ENCODE measurements at regions not wholly inside any gene's neighbourhood (a gene's known extent, or its start where the extent isn't known, plus 50 kb on each side); places are given as distances from the start of the nearest gene placed in this dataset.
"Not testable (repeated sequence)": the region's sequence is repeated elsewhere in the genome, so short reads cannot be mapped to it uniquely, and the experiment has no call there.

DNA sequence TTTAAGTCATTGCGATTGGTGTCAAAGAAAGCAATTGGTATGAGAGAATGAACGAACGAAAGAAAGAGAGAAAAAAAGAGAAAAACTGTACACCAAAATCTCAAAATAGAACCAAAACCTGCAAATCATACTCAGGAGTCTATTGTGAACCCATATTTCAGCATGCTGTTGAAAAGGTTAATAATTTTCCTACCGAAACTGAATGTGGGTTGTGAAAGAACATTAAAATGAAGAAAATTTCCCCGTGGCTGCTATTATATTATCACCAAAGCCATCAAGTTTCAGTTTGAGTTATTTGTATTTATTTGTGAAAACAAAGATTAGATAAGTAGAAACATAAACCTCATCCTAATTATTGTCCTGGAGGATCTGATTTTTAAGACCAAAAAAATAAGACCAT, 315.7 kb downstream of the BCL2L11 start:
- H3K4me2 ChIP-seq (ENCODE audit: low read length); H3K9me3 ChIP-seq (ENCODE audit: insufficient read depth, low read depth, low read length); H3K4me3 ChIP-seq (ENCODE audit: low read depth, low read length); H3K14ac ChIP-seq (ENCODE audit: low read length); H2AK5ac ChIP-seq (ENCODE audit: low read length); H3K23ac ChIP-seq (ENCODE audit: low read length); H2BK5ac ChIP-seq (ENCODE audit: low read depth, low read length, poor library complexity); H3K18ac ChIP-seq (ENCODE audit: low read length); H4K91ac ChIP-seq (ENCODE audit: low read depth, low read length); H3K36me3 ChIP-seq (ENCODE audit: control insufficient read depth in 1 of 2, insufficient read depth in 2 of 2, low read length in 2 of 2); H3K27ac ChIP-seq (ENCODE audit: low read depth, low read length); H3K9ac ChIP-seq (ENCODE audit: low read length); H3K4me1 ChIP-seq (ENCODE audit: control insufficient read depth in 1 of 2, insufficient read depth in 2 of 2, low read length in 2 of 2); H3K27me3 ChIP-seq (ENCODE audit: insufficient read depth, low read length); H3K79me2 ChIP-seq (ENCODE audit: control insufficient read depth, insufficient read depth, low read length, poor library complexity); H2BK120ac ChIP-seq (ENCODE audit: insufficient read depth, low read length, poor library complexity); H4K12ac ChIP-seq (ENCODE audit: low read depth, low read length); DNase-seq; H2AFZ ChIP-seq (ENCODE audit: insufficient read depth, low read length, poor library complexity); H3K4ac ChIP-seq (ENCODE audit: low read depth, low read length); H3K79me1 ChIP-seq (ENCODE audit: low read length); H4K8ac ChIP-seq (ENCODE audit: low read depth, low read length); H2BK12ac ChIP-seq (ENCODE audit: low read length): not testable (repeated sequence)
- no CpG with 5 or more reads among the region's 5 CpGs for WGBS (ENCODE audit: extremely low coverage, insufficient coverage, insufficient read length)

GRCh38 chr2:111437288-111437990, 316.7 kb downstream of the BCL2L11 start:
- H2BK12ac ChIP-seq (ENCODE audit: low read length); H3K36me3 ChIP-seq (ENCODE audit: control insufficient read depth in 1 of 2, insufficient read depth in 2 of 2, low read length in 2 of 2); H3K4ac ChIP-seq (ENCODE audit: low read depth, low read length); H3K4me1 ChIP-seq (ENCODE audit: control insufficient read depth in 1 of 2, insufficient read depth in 2 of 2, low read length in 2 of 2); H3K79me2 ChIP-seq (ENCODE audit: control insufficient read depth, insufficient read depth, low read length, poor library complexity); H4K91ac ChIP-seq (ENCODE audit: low read depth, low read length); H3K14ac ChIP-seq (ENCODE audit: low read length); H3K9me3 ChIP-seq (ENCODE audit: insufficient read depth, low read depth, low read length); H2BK120ac ChIP-seq (ENCODE audit: insufficient read depth, low read length, poor library complexity); H3K27me3 ChIP-seq (ENCODE audit: insufficient read depth, low read length); H3K79me1 ChIP-seq (ENCODE audit: low read length); DNase-seq; H3K27ac ChIP-seq (ENCODE audit: low read depth, low read length); H3K23ac ChIP-seq (ENCODE audit: low read length); H4K8ac ChIP-seq (ENCODE audit: low read depth, low read length); H3K18ac ChIP-seq (ENCODE audit: low read length); H2AK5ac ChIP-seq (ENCODE audit: low read length); H3K9ac ChIP-seq (ENCODE audit: low read length); H4K12ac ChIP-seq (ENCODE audit: low read depth, low read length); H2AFZ ChIP-seq (ENCODE audit: insufficient read depth, low read length, poor library complexity); H3K4me2 ChIP-seq (ENCODE audit: low read length); H3K4me3 ChIP-seq (ENCODE audit: low read depth, low read length); H2BK5ac ChIP-seq (ENCODE audit: low read depth, low read length, poor library complexity): not testable (repeated sequence)
- no CpG with 5 or more reads among the region's 7 CpGs for WGBS (ENCODE audit: extremely low coverage, insufficient coverage, insufficient read length)

GRCh38 chr2:111438161-111438560, 317.4 kb downstream of the BCL2L11 start:
- no CpG with 5 or more reads among the region's 2 CpGs for WGBS (ENCODE audit: extremely low coverage, insufficient coverage, insufficient read length)

DNA sequence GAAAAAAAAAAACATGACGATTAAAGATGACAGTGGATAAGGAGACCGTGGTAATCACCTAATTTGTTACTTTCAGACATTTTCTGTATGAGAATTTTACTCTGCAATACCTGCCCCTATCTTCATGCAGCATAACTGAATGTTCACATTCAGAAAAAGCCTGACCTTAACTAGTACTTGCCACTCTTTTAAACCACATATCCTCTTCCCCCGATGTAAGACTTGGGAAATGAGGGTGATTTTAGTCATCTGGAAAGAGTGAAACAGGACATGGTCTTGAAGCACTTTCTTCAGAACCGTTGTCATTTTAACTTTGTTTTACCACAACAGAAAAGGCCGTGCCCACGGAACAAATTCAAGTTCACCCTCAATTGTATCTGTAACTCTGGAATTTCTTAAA, 318.5 kb downstream of the BCL2L11 start:
- H3K27ac ChIP-seq (ENCODE audit: low read depth, low read length); H3K23ac ChIP-seq (ENCODE audit: low read length); H4K8ac ChIP-seq (ENCODE audit: low read depth, low read length); H2AK5ac ChIP-seq (ENCODE audit: low read length); H3K36me3 ChIP-seq (ENCODE audit: control insufficient read depth in 1 of 2, insufficient read depth in 2 of 2, low read length in 2 of 2); H3K9me3 ChIP-seq (ENCODE audit: insufficient read depth, low read depth, low read length); H2BK5ac ChIP-seq (ENCODE audit: low read depth, low read length, poor library complexity); DNase-seq; H3K79me2 ChIP-seq (ENCODE audit: control insufficient read depth, insufficient read depth, low read length, poor library complexity); H4K91ac ChIP-seq (ENCODE audit: low read depth, low read length); H4K12ac ChIP-seq (ENCODE audit: low read depth, low read length); H3K4ac ChIP-seq (ENCODE audit: low read depth, low read length); H3K4me2 ChIP-seq (ENCODE audit: low read length); H3K18ac ChIP-seq (ENCODE audit: low read length); H2BK120ac ChIP-seq (ENCODE audit: insufficient read depth, low read length, poor library complexity); H3K4me1 ChIP-seq (ENCODE audit: control insufficient read depth in 1 of 2, insufficient read depth in 2 of 2, low read length in 2 of 2); H3K79me1 ChIP-seq (ENCODE audit: low read length); H2BK12ac ChIP-seq (ENCODE audit: low read length); H3K9ac ChIP-seq (ENCODE audit: low read length); H2AFZ ChIP-seq (ENCODE audit: insufficient read depth, low read length, poor library complexity); H3K27me3 ChIP-seq (ENCODE audit: insufficient read depth, low read length); H3K4me3 ChIP-seq (ENCODE audit: low read depth, low read length); H3K14ac ChIP-seq (ENCODE audit: low read length): not testable (repeated sequence)
- WGBS (ENCODE audit: extremely low coverage, insufficient coverage, insufficient read length): no CpG with 5 or more reads among the region's 6 CpGs

More at GRCh38 chr2:111438161-111438560, 317.4 kb downstream of the BCL2L11 start:
- not testable (repeated sequence) for H4K12ac ChIP-seq (ENCODE audit: low read depth, low read length); H4K91ac ChIP-seq (ENCODE audit: low read depth, low read length); H3K4ac ChIP-seq (ENCODE audit: low read depth, low read length); H3K79me2 ChIP-seq (ENCODE audit: control insufficient read depth, insufficient read depth, low read length, poor library complexity); H3K9me3 ChIP-seq (ENCODE audit: insufficient read depth, low read depth, low read length); H3K36me3 ChIP-seq (ENCODE audit: control insufficient read depth in 1 of 2, insufficient read depth in 2 of 2, low read length in 2 of 2); H3K79me1 ChIP-seq (ENCODE audit: low read length); H2BK120ac ChIP-seq (ENCODE audit: insufficient read depth, low read length, poor library complexity); H2AFZ ChIP-seq (ENCODE audit: insufficient read depth, low read length, poor library complexity); H3K27me3 ChIP-seq (ENCODE audit: insufficient read depth, low read length); H3K4me1 ChIP-seq (ENCODE audit: control insufficient read depth in 1 of 2, insufficient read depth in 2 of 2, low read length in 2 of 2); H4K8ac ChIP-seq (ENCODE audit: low read depth, low read length); H3K4me2 ChIP-seq (ENCODE audit: low read length); H3K27ac ChIP-seq (ENCODE audit: low read depth, low read length); DNase-seq; H3K14ac ChIP-seq (ENCODE audit: low read length); H2BK12ac ChIP-seq (ENCODE audit: low read length); H3K4me3 ChIP-seq (ENCODE audit: low read depth, low read length); H3K23ac ChIP-seq (ENCODE audit: low read length); H2BK5ac ChIP-seq (ENCODE audit: low read depth, low read length, poor library complexity); H2AK5ac ChIP-seq (ENCODE audit: low read length); H3K18ac ChIP-seq (ENCODE audit: low read length); H3K9ac ChIP-seq (ENCODE audit: low read length)
